HepG2 (cell line): ENCODE measurements at regions not wholly inside any gene's neighbourhood (a gene's known extent, or its start where the extent isn't known, plus 50 kb on each side); places are given as distances from the start of the nearest gene placed in this dataset.

ENCODE experiments used
- ATAC-seq: fragments of 200-7000 bp; cut with Tn5 transposase; 3 replicates; pipeline ENCODE4 v1.9.1; 2020; ENCODE audit warnings: mild to moderate bottlenecking, moderate library complexity
- BruUV-seq: library from RNA; stranded (reverse); fragments of 400-500 nt; replicated peaks from 2 replicates; lab custom pipeline; 2021; lab: Mats Ljungman, UMichigan
- CTCF ChIA-PET: fragments of 300-600 bp; formaldehyde crosslinking; extraction: SDS; loops from one replicate; lab custom pipeline; 2021; ENCODE audit warnings: low total read pairs, inconsistent platforms, low intra/inter-chr PET ratio; lab: Yijun Ruan, JAX
- POLR2A ChIA-PET: fragments of 350-600 bp; sonication (Branson Sonifier 250); formaldehyde crosslinking; loops from one replicate; lab custom pipeline; 2020; ENCODE audit warnings: antibody characterized with exemption, inconsistent platforms; lab: Yijun Ruan, JAX
- DNase-seq: peaks from one replicate; pipeline ENCODE4 v3.0.0-alpha.2; 2015; ENCODE audit warnings: low spot score
- FAIRE-seq: peaks from 3 replicates; lab custom pipeline; 2011; peaks lifted over from hg19 to GRCh38; lab: Jason Lieb, UNC
- H2AFZ ChIP-seq: one replicate; pipeline ENCODE4 v1.6.1; 2011; ENCODE audit warnings: low read length, inconsistent platforms
- H3K27ac ChIP-seq: fragments of 300-600 bp; 3 replicates; pipeline ENCODE4 v1.8.0; 2011; ENCODE audit warnings: mixed run types, mild to moderate bottlenecking, mixed read lengths, low read length, inconsistent platforms; ENCODE audit not compliant: insufficient read depth; ENCODE audit errors: extremely low read length
- H3K27me3 ChIP-seq, 2 experiments: fragments of 200-600 bp in 1 of 2; 2 replicates in 1 of 2; 3 replicates in 1 of 2; pipeline versions ENCODE4 v1.6.0 to v1.8.0; 2011; ENCODE audit warnings: low read length in 2 of 2, mild to moderate bottlenecking in 2 of 2, moderate library complexity in 2 of 2, inconsistent platforms in 1 of 2; ENCODE audit not compliant: insufficient read depth in 2 of 2, control insufficient read depth in 1 of 2
- H3K36me3 ChIP-seq, 2 experiments: fragments of 200-600 bp in 1 of 2; replicated peaks in 1 of 2; 2 replicates in 1 of 2; 3 replicates in 1 of 2; pipeline versions ENCODE4 v1.5.1 to v1.8.0; 2011; ENCODE audit warnings: low read length in 2 of 2, inconsistent platforms in 1 of 2; ENCODE audit not compliant: insufficient read depth in 2 of 2, control insufficient read depth in 1 of 2
- H3K4me1 ChIP-seq: 2 replicates; pipeline ENCODE4 v1.5.1; 2012; ENCODE audit warnings: low read length, inconsistent platforms; ENCODE audit not compliant: insufficient read depth
- H3K4me2 ChIP-seq: 2 replicates; pipeline ENCODE4 v1.6.0; 2011; ENCODE audit warnings: low read depth, low read length, inconsistent platforms
- H3K4me3 ChIP-seq, 3 experiments: fragments of 200-600 bp in 1 of 3; sonication (generic), shearing (Covaris generic) in 1 of 3; replicated peaks in 1 of 3; 2 replicates each; pipeline ENCODE4 v1.5.1; 2011 to 2016; ENCODE audit warnings: low read length in 3 of 3, inconsistent platforms in 2 of 3, low read depth in 2 of 3, mild to moderate bottlenecking in 2 of 3, control low read depth in 1 of 3, mixed read lengths in 1 of 3; ENCODE audit not compliant: insufficient read depth in 1 of 3
- H3K79me2 ChIP-seq: one replicate; pipeline ENCODE4 v1.6.1; 2011; ENCODE audit warnings: low read length, inconsistent platforms; ENCODE audit not compliant: insufficient read depth
- H3K9ac ChIP-seq: 2 replicates; pipeline ENCODE4 v1.6.0; 2011; ENCODE audit warnings: mild to moderate bottlenecking, low read depth, low read length, inconsistent platforms; ENCODE audit not compliant: insufficient read depth
- H3K9me3 ChIP-seq: 2 replicates; pipeline ENCODE4 v1.5.1; 2012; ENCODE audit warnings: mild to moderate bottlenecking, low read length
- H4K20me1 ChIP-seq: 2 replicates; pipeline ENCODE4 v1.6.0; 2011; ENCODE audit warnings: inconsistent platforms, mild to moderate bottlenecking, low read length, moderate library complexity; ENCODE audit not compliant: insufficient read depth
- E2F2 ChIP-seq: sonication (generic); formaldehyde crosslinking; IDR thresholded peaks from 2 replicates; pipeline ENCODE4 v1.4.0; 2020; ENCODE audit warnings: missing genetic modification reagents, borderline replicate concordance
- GATA4 ChIP-seq: sonication (generic); IDR thresholded peaks from 2 replicates; pipeline ENCODE4 v1.6.1; 2016; ENCODE audit warnings: antibody characterized with exemption, low read depth, borderline replicate concordance
- MIER3 ChIP-seq: IDR thresholded peaks from 2 replicates; pipeline ENCODE4 v1.6.1; 2016; ENCODE audit warnings: missing compliant biosample characterization, borderline replicate concordance
- NFYC ChIP-seq: IDR thresholded peaks from 2 replicates; pipeline ENCODE4 v1.6.1; 2016; ENCODE audit warnings: missing genetic modification reagents, missing compliant biosample characterization
- SIN3B ChIP-seq: fragments of 150-350 bp; IDR thresholded peaks from 2 replicates; pipeline ENCODE4 v1.6.1; 2014; ENCODE audit warnings: low read length
- SMAD3 ChIP-seq: sonication (generic); formaldehyde crosslinking; IDR thresholded peaks from 2 replicates; pipeline ENCODE4 v1.4.0; 2020; ENCODE audit warnings: missing genetic modification reagents
- SP2 ChIP-seq: sonication (generic); formaldehyde crosslinking; IDR thresholded peaks from 2 replicates; pipeline ENCODE4 v1.5.1; 2020; ENCODE audit warnings: mild to moderate bottlenecking, missing genetic modification reagents
- ZNF609 ChIP-seq: sonication (generic); formaldehyde crosslinking; IDR thresholded peaks from 2 replicates; pipeline ENCODE4 v1.4.0; 2020; ENCODE audit warnings: mild to moderate bottlenecking, missing genetic modification reagents, borderline replicate concordance
- ZZZ3 ChIP-seq: sonication (generic); formaldehyde crosslinking; IDR thresholded peaks from 2 replicates; pipeline ENCODE4 v1.4.0; 2020; ENCODE audit warnings: missing genetic modification reagents, mild to moderate bottlenecking, borderline replicate concordance
- WGBS: methylation state at CpG from one replicate; pipeline ENCODE4 v1.1.6; 2017; ENCODE audit warnings: low lambda C conversion rate; 5-methylcytosine and 5-hydroxymethylcytosine counted together
- in situ Hi-C: cut with HindIII; loops from 2 replicates; pipeline ENCODE4 v1.10.0; 2017; ENCODE audit warnings: low pct_unique_long_range_greater_than_20kb; ENCODE audit not compliant: extremely low pct_ligation_motif_present
- intact Hi-C: fragments of 100-400 bp; cut with micrococcal nuclease; formaldehyde crosslinking; loops from one replicate; pipeline ENCODE4 v1.10.0; 2022; ENCODE audit not compliant: unreplicated experiment

- H3K36me3 ChIP-seq, result no peaks in the 10 kb centered on the region
- FAIRE-seq (no peak), ATAC-seq (no peak), DNase-seq (no peak)
- BruUV-seq, result no TSS peak
- no peak overlapping the region for H3K9ac ChIP-seq
- POLR2A ChIA-PET, result no interaction called here
- H3K27me3 ChIP-seq, result no peaks in the 10 kb centered on the region
- no peak overlapping the region for H2AFZ ChIP-seq
- intact Hi-C loops, result no loop called here
- in situ Hi-C loops, result no loop called here
- H3K9me3 ChIP-seq, result no peaks in the 10 kb centered on the region
- no peak overlapping the region for H3K27ac ChIP-seq
- CTCF ChIA-PET, result no interaction called here
- no peak overlapping the region for H3K4me2 ChIP-seq
- H4K20me1 ChIP-seq, result no peaks in the 10 kb centered on the region
- TF ChIP-seq ZNF609 (no peak), SP2 (CRISPR knock-in tag) (no peak), SMAD3 (CRISPR knock-in tag) (no peak), GATA4 (no peak), MIER3 (CRISPR knock-in tag) (no peak), SIN3B (no peak), ZZZ3 (no peak), E2F2 (CRISPR knock-in tag) (no peak), NFYC (no peak)
- WGBS, result 22% methylated on average over 4 of the region's 4 CpGs
- H3K79me2 ChIP-seq, result no peaks in the 10 kb centered on the region
- no peaks in the 10 kb centered on the region for H3K4me1 ChIP-seq
- no peak overlapping the region for H3K4me3 ChIP-seq
These were observed 307.1 kb downstream of the TSN start for GRCh38 chr2:122062506-122062905.
